ENCODE measurements at regions not wholly inside any gene's neighbourhood (a gene's known extent, or its start where the extent isn't known, plus 50 kb on each side); places are given as distances from the start of the nearest gene placed in this dataset.

DNA sequence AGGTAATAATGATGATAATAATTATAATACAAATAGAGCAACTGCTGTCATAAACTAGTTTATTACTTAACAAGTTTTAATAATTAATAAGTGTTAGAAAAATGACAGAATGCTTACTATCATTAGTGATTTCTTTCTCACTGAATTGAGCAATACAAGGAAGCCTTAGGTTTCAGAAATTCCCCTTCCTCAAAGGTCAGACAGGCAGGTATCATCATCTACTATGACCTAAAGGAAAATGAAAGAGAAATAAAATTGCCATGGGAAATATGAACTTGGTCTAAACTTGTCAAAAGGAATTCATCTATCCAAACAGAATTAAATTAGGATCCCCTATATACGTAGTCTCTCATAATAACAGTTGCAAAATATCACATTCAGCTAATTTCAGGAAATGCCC lies 56.3 kb upstream of the SLC7A11 start:
- H3K9me3 ChIP-seq, result no peaks in the 10 kb centered on the region
- H3K36me3 ChIP-seq, result no peaks in the 10 kb centered on the region
- DNase-seq (ENCODE audit: low spot score in 2 of 2), result no peak
- H3K4me1 ChIP-seq, result no peaks in the 10 kb centered on the region
- no peak overlapping the region for H3K4me3 ChIP-seq
- H3K27ac ChIP-seq, result no peak overlapping the region
- no peaks in the 10 kb centered on the region for H3K27me3 ChIP-seq
- TF ChIP-seq EP300 (IDR thresholded peaks at IDR 0.05) (no peak), POLR2A (IDR thresholded peaks at IDR 0.05) (no peak), POLR2AphosphoS5 (IDR thresholded peaks at IDR 0.05) (no peak)
- TF ChIP-seq, protein P1, sequence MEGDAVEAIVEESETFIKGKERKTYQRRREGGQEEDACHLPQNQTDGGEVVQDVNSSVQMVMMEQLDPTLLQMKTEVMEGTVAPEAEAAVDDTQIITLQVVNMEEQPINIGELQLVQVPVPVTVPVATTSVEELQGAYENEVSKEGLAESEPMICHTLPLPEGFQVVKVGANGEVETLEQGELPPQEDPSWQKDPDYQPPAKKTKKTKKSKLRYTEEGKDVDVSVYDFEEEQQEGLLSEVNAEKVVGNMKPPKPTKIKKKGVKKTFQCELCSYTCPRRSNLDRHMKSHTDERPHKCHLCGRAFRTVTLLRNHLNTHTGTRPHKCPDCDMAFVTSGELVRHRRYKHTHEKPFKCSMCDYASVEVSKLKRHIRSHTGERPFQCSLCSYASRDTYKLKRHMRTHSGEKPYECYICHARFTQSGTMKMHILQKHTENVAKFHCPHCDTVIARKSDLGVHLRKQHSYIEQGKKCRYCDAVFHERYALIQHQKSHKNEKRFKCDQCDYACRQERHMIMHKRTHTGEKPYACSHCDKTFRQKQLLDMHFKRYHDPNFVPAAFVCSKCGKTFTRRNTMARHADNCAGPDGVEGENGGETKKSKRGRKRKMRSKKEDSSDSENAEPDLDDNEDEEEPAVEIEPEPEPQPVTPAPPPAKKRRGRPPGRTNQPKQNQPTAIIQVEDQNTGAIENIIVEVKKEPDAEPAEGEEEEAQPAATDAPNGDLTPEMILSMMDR (IDR thresholded peaks at IDR 0.05), result no peak
- 66% methylated on average over 1 of the region's 1 CpG for WGBS

DNA sequence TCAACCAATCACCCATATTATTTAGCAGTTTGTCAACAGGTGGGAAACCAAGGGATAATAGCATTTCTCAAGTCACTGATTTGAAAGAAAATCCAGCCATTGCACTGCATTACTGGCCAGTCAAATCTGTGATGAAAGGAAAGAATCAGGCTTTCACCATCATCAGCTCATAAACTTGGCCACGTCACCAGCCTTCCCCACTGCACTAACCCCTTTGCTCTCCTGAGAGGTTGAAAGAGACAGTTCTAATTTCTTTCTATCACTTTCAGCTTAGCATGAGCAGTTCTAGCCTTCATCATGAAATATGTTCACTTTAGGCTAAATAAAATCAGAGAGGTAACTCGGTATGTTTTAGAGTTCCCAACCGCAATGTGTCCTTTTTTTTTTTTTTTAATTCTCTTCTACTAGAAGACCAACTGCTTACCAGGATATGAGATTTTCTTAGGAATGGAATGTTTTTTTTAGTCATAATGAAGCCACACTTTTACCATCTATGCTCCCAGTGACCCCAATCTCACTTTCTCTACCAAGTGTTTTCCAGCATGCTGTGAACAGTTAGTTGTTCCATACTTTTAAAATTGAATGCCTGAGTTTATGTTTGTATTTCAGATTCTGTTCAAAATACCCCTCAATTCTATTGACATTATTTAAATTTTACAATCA lies 55.7 kb upstream of the SLC7A11 start:
- Histone ChIP-seq H3K4me1 (no peaks in the 10 kb centered on the region), H3K27ac (no peak overlapping the region), H3K36me3 (no peaks in the 10 kb centered on the region), H3K9me3 (no peaks in the 10 kb centered on the region), H3K27me3 (no peaks in the 10 kb centered on the region), H3K4me3 (no peak overlapping the region)
- no peak for TF ChIP-seq POLR2AphosphoS5 (IDR thresholded peaks at IDR 0.05)
- no peak for TF ChIP-seq EP300 (IDR thresholded peaks at IDR 0.05)
- TF ChIP-seq, protein P1 (IDR thresholded peaks at IDR 0.05), result no peak
- no peak for TF ChIP-seq POLR2A (IDR thresholded peaks at IDR 0.05)
- 75% methylated on average over 3 of the region's 3 CpGs for WGBS
- DNase-seq (ENCODE audit: low spot score in 2 of 2), result no peak

DNA sequence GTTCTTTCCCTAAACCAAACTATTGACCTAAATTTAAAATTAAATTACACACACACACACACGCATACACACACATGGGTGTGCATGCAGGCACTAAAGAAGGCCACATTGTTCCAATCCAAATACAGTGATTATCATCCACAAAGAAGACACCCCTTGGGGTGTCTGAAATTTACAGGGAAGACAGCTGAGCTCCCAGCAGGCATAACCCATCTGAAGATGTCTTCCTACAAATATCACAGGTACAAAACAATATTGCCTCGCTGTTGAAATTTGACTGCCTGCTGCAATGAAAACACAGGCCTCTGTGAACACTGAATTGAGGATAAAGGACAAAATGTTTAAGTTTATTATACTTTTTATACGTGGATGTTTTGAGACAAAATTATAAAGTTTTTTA lies 50.2 kb upstream of the SLC7A11 start:
- no peak for DNase-seq (ENCODE audit: low spot score in 2 of 2)
- no peaks in the 10 kb centered on the region for H3K9me3 ChIP-seq
- no peak overlapping the region for H3K4me3 ChIP-seq
- no peak overlapping the region for H3K27ac ChIP-seq
- no peaks in the 10 kb centered on the region for H3K27me3 ChIP-seq
- no peaks in the 10 kb centered on the region for H3K4me1 ChIP-seq
- TF ChIP-seq POLR2AphosphoS5 (IDR thresholded peaks at IDR 0.05) (no peak), EP300 (IDR thresholded peaks at IDR 0.05) (no peak), POLR2A (IDR thresholded peaks at IDR 0.05) (no peak)
- TF ChIP-seq, protein P1 (IDR thresholded peaks at IDR 0.05), result no peak
- 97% methylated on average over 3 of the region's 3 CpGs for WGBS
- H3K36me3 ChIP-seq, result no peaks in the 10 kb centered on the region
